Fibroblast of lung (primary cell): ENCODE measurements at regions not wholly inside any gene's neighbourhood (a gene's known extent, or its start where the extent isn't known, plus 50 kb on each side); places are given as distances from the start of the nearest gene placed in this dataset.

Experiments used
- DNase-seq, 2 donors: peaks; one replicate each; pipeline versions ENCODE4 v3.0.0 to v3.0.0-alpha.2; 2010; ENCODE audit warnings: low read depth in 2 of 2
- H2AFZ ChIP-seq: 2 replicates; pipeline ENCODE4 v1.5.1; 2012; ENCODE audit warnings: low read length, control low read depth, inconsistent platforms
- H3K27ac ChIP-seq: 2 replicates; pipeline ENCODE4 v1.5.1; 2011; ENCODE audit warnings: low read length, control low read depth; ENCODE audit not compliant: insufficient read depth
- H3K27me3 ChIP-seq: 2 replicates; pipeline ENCODE4 v1.5.1; 2011; ENCODE audit warnings: mild to moderate bottlenecking, low read length; ENCODE audit not compliant: control insufficient read depth, insufficient read depth
- H3K36me3 ChIP-seq: 2 replicates; pipeline ENCODE4 v1.5.1; 2011; ENCODE audit warnings: low read length; ENCODE audit not compliant: control insufficient read depth, insufficient read depth
- H3K4me1 ChIP-seq: 2 replicates; pipeline ENCODE4 v1.5.1; 2011; ENCODE audit warnings: low read length; ENCODE audit not compliant: control insufficient read depth, insufficient read depth; ENCODE audit errors: extremely low read depth
- H3K4me2 ChIP-seq: 2 replicates; pipeline ENCODE4 v1.5.1; 2011; ENCODE audit warnings: low read length, control low read depth; ENCODE audit not compliant: insufficient read depth; ENCODE audit errors: extremely low read depth
- H3K4me3 ChIP-seq, 4 experiments: fragments of 200-600 bp in 1 of 4; sonication (generic) in 1 of 4; replicated peaks in 1 of 4; 2 replicates each; pipeline ENCODE4 v1.5.1; 2011 to 2016; ENCODE audit warnings: low read length in 4 of 4, low read depth in 3 of 4, mild to moderate bottlenecking in 3 of 4, control low read depth in 2 of 4, inconsistent platforms in 1 of 4, mixed read lengths in 1 of 4; ENCODE audit not compliant: insufficient read depth in 1 of 4; ENCODE audit errors: control extremely low read depth in 1 of 4
- H3K79me2 ChIP-seq: 2 replicates; pipeline ENCODE4 v1.5.1; 2012; ENCODE audit warnings: mild to moderate bottlenecking, low read length, inconsistent platforms; ENCODE audit not compliant: control insufficient read depth, insufficient read depth
- H3K9ac ChIP-seq: 2 replicates; pipeline ENCODE4 v1.5.1; 2011; ENCODE audit warnings: mild to moderate bottlenecking, low read length, control low read depth; ENCODE audit not compliant: insufficient read depth
- H3K9me3 ChIP-seq: 2 replicates; pipeline ENCODE4 v1.5.1; 2012; ENCODE audit warnings: low read depth, low read length; ENCODE audit not compliant: control insufficient read depth, insufficient read depth
- H4K20me1 ChIP-seq: 2 replicates; pipeline ENCODE4 v1.5.1; 2011; ENCODE audit warnings: low read length; ENCODE audit not compliant: control insufficient read depth, insufficient read depth; ENCODE audit errors: extremely low read depth
- CTCF ChIP-seq, 2 donors: IDR thresholded peaks in 1 of 2; conservative IDR thresholded peaks in 1 of 2; 1 replicate in 1 of 2; 2 replicates in 1 of 2; pipeline ENCODE4 v1.5.1; 2011 to 2012; ENCODE audit warnings: low read length in 2 of 2, control low read depth in 1 of 2, inconsistent platforms in 1 of 2, low read depth in 1 of 2, mild to moderate bottlenecking in 1 of 2
- EZH2 ChIP-seq: IDR thresholded peaks from 2 replicates; pipeline ENCODE4 v1.5.1; 2012; ENCODE audit warnings: low read length, control low read depth, mild to moderate bottlenecking; ENCODE audit errors: missing control alignments

DNA sequence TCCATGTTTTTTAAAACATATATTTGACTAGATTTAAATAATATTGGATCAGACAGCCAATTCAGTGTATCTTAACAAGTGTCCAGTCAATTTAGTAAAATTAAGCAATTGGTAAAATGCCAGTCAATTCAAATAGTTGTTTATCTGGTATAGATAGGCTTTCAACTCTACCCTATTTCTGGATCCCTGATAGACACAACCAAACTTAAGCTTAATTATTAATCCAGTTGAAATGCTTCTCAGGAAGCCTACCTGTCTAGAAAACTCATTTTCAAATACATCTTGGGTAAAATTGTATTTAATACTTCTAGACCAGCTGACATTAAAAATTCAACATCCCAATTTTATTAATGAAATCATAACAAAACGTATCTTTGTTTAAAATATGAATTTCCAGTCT is 710.8 kb upstream of the GRAMD2B start:
- Histone ChIP-seq H3K4me3 (no peak overlapping the region), H3K9me3 (no peaks in the 10 kb centered on the region), H3K4me1 (peaks cover 1% of the 10 kb centered on the region), H3K36me3 (no peaks in the 10 kb centered on the region), H3K4me2 (no peak overlapping the region), H2AFZ (no peak overlapping the region), H3K9ac (no peak overlapping the region), H3K79me2 (no peaks in the 10 kb centered on the region), H4K20me1 (no peaks in the 10 kb centered on the region), H3K27ac (no peak overlapping the region), H3K27me3 (no peaks in the 10 kb centered on the region)
- DNase-seq = no peak
- no peak for TF ChIP-seq EZH2
- no peak for TF ChIP-seq CTCF (conservative IDR thresholded peaks at IDR 0.05 in 1 of 2, IDR thresholded peaks at IDR 0.05 in 1 of 2; ENCODE audit: low read depth in 1 of 2, low read length in 2 of 2)

DNA sequence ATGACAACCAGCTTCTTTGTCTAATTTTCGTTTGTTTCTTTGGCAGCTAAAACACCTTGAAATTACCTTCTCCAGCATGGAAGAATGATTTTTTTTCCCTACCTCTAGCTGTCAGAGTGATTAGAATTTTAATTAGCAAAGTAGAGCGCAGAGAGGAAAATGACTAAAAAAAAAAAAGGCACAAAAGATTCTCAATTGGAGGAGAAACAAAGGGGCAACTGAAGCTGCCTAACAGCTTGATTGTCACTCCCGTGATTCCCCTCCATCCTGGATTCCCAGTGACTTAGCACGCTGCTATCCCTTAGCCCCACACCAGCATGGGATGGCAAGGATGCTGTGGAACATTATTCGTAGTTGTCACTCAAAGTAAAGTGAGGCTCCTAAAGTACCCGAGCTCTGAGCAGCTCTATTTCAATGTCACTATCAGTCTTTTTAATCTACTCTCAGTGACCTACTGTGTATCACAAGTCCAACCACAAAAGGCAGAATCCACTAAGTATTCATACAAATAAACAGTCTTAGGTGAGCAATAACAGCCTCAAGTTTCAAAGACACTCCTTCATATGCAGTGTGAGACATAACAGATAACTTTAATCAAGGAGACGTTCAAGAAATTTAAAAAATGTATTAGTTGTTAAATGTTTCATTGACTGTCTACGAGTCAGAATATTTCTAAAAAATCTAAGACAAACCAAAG is 710.0 kb upstream of the GRAMD2B start:
- no peaks in the 10 kb centered on the region for H3K9me3 ChIP-seq
- DNase-seq = no peak
- H3K36me3 ChIP-seq = no peaks in the 10 kb centered on the region
- peaks cover 3% of the 10 kb centered on the region for H3K4me1 ChIP-seq
- no peak overlapping the region for H3K9ac ChIP-seq
- no peak overlapping the region for H3K4me2 ChIP-seq
- H3K79me2 ChIP-seq = no peaks in the 10 kb centered on the region
- no peaks in the 10 kb centered on the region for H4K20me1 ChIP-seq
- H2AFZ ChIP-seq = no peak overlapping the region
- H3K27me3 ChIP-seq = no peaks in the 10 kb centered on the region
- no peak overlapping the region for H3K4me3 ChIP-seq
- H3K27ac ChIP-seq = no peak overlapping the region
- TF ChIP-seq CTCF (conservative IDR thresholded peaks at IDR 0.05 in 1 of 2, IDR thresholded peaks at IDR 0.05 in 1 of 2; ENCODE audit: low read depth in 1 of 2, low read length in 2 of 2) (no peak), EZH2 (no peak)

DNA sequence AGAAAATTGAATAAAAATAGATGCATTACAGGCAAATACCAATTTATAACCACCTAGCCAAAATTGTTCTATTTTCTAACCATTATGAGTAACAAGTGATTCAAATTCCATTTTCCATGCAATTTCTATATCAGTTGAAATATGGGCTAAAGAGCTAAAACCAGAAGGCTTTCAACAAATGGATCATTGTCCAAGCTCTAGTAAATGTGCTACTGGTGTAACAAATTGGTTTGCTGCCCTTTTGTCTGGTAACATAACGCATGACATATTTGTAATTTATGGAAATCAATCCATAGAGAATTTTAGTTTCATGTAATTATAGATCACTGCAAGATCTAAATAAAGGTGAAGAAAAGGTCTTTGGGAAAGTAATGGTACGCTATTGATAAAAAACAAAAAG is 708.0 kb upstream of the GRAMD2B start:
- Histone ChIP-seq H3K27me3 (no peaks in the 10 kb centered on the region), H3K4me3 (no peak overlapping the region), H3K36me3 (no peaks in the 10 kb centered on the region), H4K20me1 (no peaks in the 10 kb centered on the region), H3K79me2 (no peaks in the 10 kb centered on the region), H3K4me2 (no peak overlapping the region), H2AFZ (no peak overlapping the region), H3K4me1 (peaks cover 3% of the 10 kb centered on the region), H3K27ac (no peak overlapping the region), H3K9ac (no peak overlapping the region), H3K9me3 (no peaks in the 10 kb centered on the region)
- DNase-seq = no peak
- TF ChIP-seq CTCF (conservative IDR thresholded peaks at IDR 0.05 in 1 of 2, IDR thresholded peaks at IDR 0.05 in 1 of 2; ENCODE audit: low read depth in 1 of 2, low read length in 2 of 2) (no peak), EZH2 (no peak)
